GM12878 (cell line): ENCODE measurements at regions not wholly inside any gene's neighbourhood (a gene's known extent, or its start where the extent isn't known, plus 50 kb on each side); places are given as distances from the start of the nearest gene placed in this dataset.

Experiments used
- EZH2 ChIP-seq: IDR thresholded peaks from 2 replicates; pipeline ENCODE4 v1.6.1; 2012; ENCODE audit warnings: low read depth, mild to moderate bottlenecking, control low read depth, inconsistent platforms, low read length, borderline replicate concordance; ENCODE audit not compliant: control insufficient read depth
- NR2C2 ChIP-seq: IDR thresholded peaks from 2 replicates; pipeline ENCODE4 v1.6.1; 2011; ENCODE audit warnings: borderline replicate concordance, low read depth; ENCODE audit not compliant: control insufficient read depth, insufficient read length
- POLR2A ChIP-seq: IDR thresholded peaks from 2 replicates; pipeline ENCODE4 v1.6.1; 2011; ENCODE audit warnings: low read depth, mild to moderate bottlenecking, low read length
- ZNF24 ChIP-seq: fragments of 450-650 bp; IDR thresholded peaks from 2 replicates; pipeline ENCODE4 v1.6.1; 2017; ENCODE audit warnings: antibody characterized with exemption, mild to moderate bottlenecking

- no peak for TF ChIP-seq EZH2
- TF ChIP-seq NR2C2, result no peak
- no peak for TF ChIP-seq ZNF24
- no peak for TF ChIP-seq POLR2A
Observed at GRCh38 chr21:41098076-41098475, 69.9 kb upstream of the BACE2 start.
